ENCODE measurements at regions not wholly inside any gene's neighbourhood (a gene's known extent, or its start where the extent isn't known, plus 50 kb on each side); places are given as distances from the start of the nearest gene placed in this dataset.

DNA sequence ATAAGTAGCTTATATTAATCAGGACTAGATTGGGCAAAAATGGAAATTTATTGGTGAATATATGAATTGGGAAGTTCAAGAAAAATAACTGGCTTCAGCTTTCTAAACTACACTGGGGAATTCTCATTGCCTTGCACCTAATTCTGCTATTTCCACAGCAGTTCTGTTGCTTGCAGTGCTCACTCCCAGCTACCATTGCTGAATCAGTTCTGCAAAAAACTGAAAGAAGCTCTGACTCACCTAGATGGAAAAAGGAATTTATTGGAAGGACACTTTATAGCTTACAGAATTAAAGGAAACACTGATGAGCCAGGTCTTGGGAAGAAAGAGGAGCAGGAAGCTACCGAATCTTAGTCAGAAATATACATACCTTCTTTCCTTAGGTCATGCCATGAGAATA, 60.3 kb upstream of the ACVR1 start:
- H3K27ac ChIP-seq (ENCODE audit: insufficient read length, low read depth, low read length) = no peak overlapping the region
- peaks cover 13% of the 10 kb centered on the region for H3K4me1 ChIP-seq (ENCODE audit: insufficient read depth, low read length)
- H4K20me1 ChIP-seq (ENCODE audit: control insufficient read depth, insufficient read depth, insufficient read length) = no peaks in the 10 kb centered on the region
- H3K4ac ChIP-seq (ENCODE audit: low read depth, low read length) = no peak overlapping the region
- no peak overlapping the region for H3K23ac ChIP-seq (ENCODE audit: insufficient read length, low read depth, low read length)
- H3K9ac ChIP-seq (ENCODE audit: extremely low read depth, insufficient read length, low read length) = no peak overlapping the region
- Mint-ChIP-seq H3K4me3 (no peak overlapping the region), H3K36me3 (ENCODE audit: insufficient read depth in 1 of 3, low read depth in 3 of 3) (no peaks in the 10 kb centered on the region), H3K27ac (no peak overlapping the region), H3K9me3 (no peaks in the 10 kb centered on the region; a peak in 1 of 5 replicates), H3K4me1 (peaks cover 34 to 50% of the 10 kb centered on the region in 2 experiments), H3K27me3 (ENCODE audit: low read depth) (peaks cover 59% of the 10 kb centered on the region)
- no peak overlapping the region for H2BK15ac ChIP-seq (ENCODE audit: low read depth, low read length)
- no peak overlapping the region for H2BK20ac ChIP-seq (ENCODE audit: low read depth, low read length, poor library complexity, severe bottlenecking)
- no peak overlapping the region for H4K8ac ChIP-seq (replicated peaks; ENCODE audit: insufficient read length, low read depth, low read length)
- no peaks in the 10 kb centered on the region for H3K9me3 ChIP-seq (ENCODE audit: control insufficient read depth, low read depth, low read length)
- no peak overlapping the region for H2BK5ac ChIP-seq (ENCODE audit: insufficient read length, low read length)
- no peak overlapping the region for H3T11ph ChIP-seq (ENCODE audit: low read length)
- H3K4me2 ChIP-seq (ENCODE audit: insufficient read depth, insufficient read length, low read length) = no peak overlapping the region
- H2BK12ac ChIP-seq (ENCODE audit: insufficient read length, low read depth, low read length) = no peak overlapping the region
- no CpG with 5 or more reads among the region's 1 CpG for WGBS (ENCODE audit: extremely low coverage, insufficient read length, low lambda C conversion rate)
- no peaks in the 10 kb centered on the region for H3K23me2 ChIP-seq (ENCODE audit: insufficient read length, low read depth, low read length, poor library complexity, severe bottlenecking)
- no peak overlapping the region for H2AK5ac ChIP-seq (ENCODE audit: insufficient read length, low read length)
- H3K79me2 ChIP-seq (ENCODE audit: insufficient read depth, low read length) = no peaks in the 10 kb centered on the region
- H3K18ac ChIP-seq (ENCODE audit: insufficient read length, low read depth, low read length) = no peak overlapping the region
- no peak overlapping the region for H3K56ac ChIP-seq (ENCODE audit: insufficient read length, low read depth, low read length)
- H2BK120ac ChIP-seq (ENCODE audit: low read depth, low read length, poor library complexity, severe bottlenecking) = no peak overlapping the region
- H2AFZ ChIP-seq (ENCODE audit: low read length) = no peak overlapping the region
- H4K5ac ChIP-seq (ENCODE audit: insufficient read length, low read depth, low read length) = no peak overlapping the region
- H4K91ac ChIP-seq (ENCODE audit: insufficient read length, low read depth, low read length) = no peak overlapping the region
- TF ChIP-seq, protein P1, sequence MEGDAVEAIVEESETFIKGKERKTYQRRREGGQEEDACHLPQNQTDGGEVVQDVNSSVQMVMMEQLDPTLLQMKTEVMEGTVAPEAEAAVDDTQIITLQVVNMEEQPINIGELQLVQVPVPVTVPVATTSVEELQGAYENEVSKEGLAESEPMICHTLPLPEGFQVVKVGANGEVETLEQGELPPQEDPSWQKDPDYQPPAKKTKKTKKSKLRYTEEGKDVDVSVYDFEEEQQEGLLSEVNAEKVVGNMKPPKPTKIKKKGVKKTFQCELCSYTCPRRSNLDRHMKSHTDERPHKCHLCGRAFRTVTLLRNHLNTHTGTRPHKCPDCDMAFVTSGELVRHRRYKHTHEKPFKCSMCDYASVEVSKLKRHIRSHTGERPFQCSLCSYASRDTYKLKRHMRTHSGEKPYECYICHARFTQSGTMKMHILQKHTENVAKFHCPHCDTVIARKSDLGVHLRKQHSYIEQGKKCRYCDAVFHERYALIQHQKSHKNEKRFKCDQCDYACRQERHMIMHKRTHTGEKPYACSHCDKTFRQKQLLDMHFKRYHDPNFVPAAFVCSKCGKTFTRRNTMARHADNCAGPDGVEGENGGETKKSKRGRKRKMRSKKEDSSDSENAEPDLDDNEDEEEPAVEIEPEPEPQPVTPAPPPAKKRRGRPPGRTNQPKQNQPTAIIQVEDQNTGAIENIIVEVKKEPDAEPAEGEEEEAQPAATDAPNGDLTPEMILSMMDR (conservative IDR thresholded peaks at IDR 0.05) = no peak
- H3K27me3 ChIP-seq (ENCODE audit: insufficient read depth, low read length) = peaks cover 17% of the 10 kb centered on the region; the same call in 1 of the 2 replicates
- H3K79me1 ChIP-seq (ENCODE audit: insufficient read depth, low read depth, low read length, poor library complexity, severe bottlenecking) = no peaks in the 10 kb centered on the region
- H3K14ac ChIP-seq (ENCODE audit: insufficient read depth, low read length) = no peak overlapping the region
- DNase-seq = no peak

Measured in H9 (cell line).